Right lung (tissue), 2 donors: ENCODE measurements at regions not wholly inside any gene's neighbourhood (a gene's known extent, or its start where the extent isn't known, plus 50 kb on each side); places are given as distances from the start of the nearest gene placed in this dataset.

Experiments used
- DNase-seq, 2 donors: peaks; one replicate each; pipeline ENCODE4 v3.0.0-alpha.2; 2013

DNA sequence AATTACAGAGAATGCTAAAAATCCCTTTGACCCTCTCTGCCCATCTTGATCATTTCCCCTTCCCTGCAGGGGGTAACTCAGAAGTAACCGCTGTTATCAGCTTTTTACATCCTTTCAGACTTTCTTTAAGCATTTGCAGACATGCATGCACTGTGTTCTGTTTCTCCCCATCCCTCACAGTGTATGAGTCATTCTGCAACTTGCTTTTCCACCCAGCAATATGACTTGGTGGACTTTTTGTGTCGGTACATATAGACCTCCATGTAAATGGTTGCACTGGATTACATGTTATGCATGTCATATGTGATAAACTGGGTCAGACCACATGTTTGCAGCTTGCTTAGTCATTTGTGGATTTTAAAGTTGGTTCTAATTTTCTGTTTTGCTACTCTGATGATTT, 87.7 kb upstream of the NECTIN1 start:
- DNase-seq, result no peak

DNA sequence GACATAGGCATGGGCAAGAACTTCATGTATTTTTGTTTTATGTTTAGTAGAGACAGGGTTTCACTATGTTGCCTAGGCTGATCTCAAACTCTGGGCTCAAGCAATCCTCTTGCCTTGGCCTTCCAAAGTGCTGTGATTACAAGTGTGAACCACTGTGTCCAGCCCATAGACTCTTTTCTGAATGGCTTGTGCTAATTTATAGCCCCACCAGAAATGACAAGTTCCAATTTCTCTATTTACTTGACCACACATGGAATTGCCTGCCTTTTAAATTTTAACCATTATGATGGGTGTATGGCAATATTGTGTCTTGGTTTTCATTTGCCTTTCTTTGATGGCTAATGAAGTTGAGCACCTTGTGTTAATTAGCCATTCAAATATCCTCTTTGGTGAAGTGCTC, 85.8 kb upstream of the NECTIN1 start:
- no peak for DNase-seq

DNA sequence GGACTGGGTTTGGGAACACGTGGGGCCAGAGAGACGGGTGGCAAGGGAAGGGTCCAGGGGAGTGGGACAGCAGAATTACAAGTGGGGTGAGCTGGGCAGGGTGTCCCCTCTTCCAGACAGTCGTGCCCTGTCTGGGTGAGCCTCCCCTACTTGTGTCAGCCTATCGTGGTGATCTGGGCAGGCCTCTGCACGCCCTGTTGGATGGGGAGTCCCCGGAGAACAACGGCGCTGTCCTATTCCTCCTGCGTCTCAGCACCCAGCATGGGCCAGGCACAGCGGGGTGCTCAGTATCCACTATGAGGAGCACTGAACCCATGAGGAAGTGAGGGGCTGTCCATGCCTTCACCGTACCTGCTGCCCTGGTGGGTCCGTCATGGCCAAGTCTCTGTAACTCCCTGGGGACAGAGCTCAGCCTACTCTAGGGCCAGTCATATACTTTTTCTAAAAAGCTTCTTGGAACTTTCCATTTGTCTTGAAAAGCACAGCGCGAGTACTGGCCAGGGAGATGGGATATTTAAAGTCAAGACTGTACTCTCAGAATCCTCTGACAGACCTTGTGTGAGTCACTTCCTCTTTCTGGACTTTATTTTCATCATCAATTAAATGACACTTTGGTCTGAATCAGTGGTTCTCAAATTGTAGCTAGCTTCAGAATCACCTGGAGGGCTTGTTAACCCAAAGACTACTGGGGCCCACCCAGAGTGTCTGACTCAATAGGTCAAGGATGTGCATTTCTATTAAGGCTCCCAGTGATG, 81.7 kb upstream of the NECTIN1 start:
- DNase-seq, result no peak

GRCh38 chr11:119809346-119809745, 80.3 kb upstream of the NECTIN1 start:
- no peak for DNase-seq

DNA sequence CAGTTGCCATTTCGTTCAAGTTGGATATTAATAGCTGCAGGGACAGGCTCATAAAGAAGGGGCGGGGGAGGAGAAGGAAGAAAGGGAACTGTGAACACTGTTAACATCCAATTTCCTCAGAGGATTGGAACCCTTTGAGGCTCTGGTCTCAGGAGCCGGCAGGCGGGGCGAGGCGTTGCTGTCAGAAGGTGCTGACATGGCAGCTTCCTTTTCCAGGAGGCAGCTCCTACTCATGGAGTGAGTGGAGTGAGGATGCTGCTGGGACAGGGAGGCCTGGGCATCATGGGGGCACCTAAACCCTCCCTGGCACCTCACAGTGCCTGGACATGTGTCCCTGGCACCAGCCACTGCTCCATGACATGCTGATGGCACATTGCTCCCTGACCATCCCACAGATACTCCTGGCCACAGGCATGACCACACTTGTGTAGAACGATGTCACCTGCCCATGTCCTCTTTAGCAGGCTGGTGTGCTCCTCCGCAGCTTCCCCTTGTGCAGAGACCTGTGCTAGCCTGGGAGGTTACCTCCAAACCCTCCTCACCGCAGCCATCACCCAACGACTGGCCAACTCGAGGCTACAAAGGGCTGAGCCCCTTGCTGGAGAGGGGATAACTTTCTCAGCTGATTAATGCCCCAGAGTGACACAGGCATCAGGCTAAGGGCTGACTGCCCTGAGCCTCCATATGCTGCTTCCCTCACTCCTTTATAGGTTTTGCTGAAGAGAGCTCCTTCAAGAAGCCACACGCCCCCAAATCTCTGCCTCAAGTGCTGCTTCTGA, 79.6 kb upstream of the NECTIN1 start:
- DNase-seq, result no peak

GRCh38 chr11:119807841-119808240, 78.8 kb upstream of the NECTIN1 start:
- no peak for DNase-seq

DNA sequence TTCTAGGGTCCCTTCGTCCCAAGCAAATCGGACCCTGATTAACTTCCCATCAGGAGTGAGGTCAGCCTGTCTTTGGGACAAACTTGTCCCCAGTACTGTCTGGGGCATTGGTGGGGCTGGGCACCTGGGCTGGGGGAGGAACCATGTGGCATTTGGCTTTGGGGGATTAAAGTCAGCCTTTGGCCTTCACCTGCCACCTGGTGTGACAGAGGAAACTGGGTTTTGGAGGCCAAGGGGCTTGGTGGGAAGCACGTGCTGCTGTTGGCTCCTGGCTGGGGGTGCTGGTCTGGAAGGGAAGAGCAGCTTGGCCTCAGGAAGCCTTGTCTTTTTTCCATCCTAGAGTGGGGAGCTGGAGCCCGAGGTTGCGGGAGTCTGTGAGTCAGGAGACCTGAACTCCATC, 78.4 kb upstream of the NECTIN1 start:
- no peak for DNase-seq

DNA sequence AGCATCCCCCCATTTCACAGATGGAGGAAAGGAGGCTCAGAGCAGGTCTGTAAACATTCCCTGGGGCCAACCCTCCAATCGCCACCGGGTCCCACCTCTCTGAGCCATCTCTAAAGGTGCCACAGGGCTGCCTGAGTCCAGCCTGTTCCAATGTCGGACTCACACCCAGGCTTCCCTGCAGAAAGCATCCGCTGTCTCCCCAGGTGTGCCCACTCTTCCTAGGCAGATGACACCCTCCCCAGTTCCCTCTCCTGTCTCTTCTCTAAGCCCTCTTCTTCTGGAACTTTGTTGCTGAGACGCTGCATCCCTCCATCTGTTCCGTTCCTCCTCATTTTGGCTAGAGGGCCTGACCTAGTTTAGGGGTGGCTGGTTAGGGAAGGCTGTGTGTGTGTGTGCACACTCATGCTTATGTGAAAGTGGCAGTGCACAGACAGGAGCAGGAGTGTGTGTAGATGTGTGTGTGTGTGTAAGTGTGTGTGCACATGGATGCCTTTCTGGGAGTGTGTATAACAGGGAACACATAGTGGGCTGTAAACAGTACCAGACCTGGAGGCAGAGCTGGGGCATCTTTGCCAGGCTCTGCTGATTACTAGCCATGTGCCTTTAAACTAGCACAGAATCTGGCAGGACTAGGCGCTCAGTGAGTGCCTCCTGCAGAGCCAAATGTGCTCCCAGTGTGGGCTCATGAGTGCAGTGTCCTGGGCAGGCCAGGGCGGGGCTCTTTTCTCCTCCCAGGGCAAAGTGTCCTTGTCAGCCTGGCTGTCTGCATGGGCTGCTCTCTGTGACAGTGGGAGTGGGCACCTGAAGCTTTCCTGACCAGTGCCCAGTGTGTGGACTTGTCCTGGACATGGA, 77.3 kb upstream of the NECTIN1 start:
- no peak for DNase-seq

DNA sequence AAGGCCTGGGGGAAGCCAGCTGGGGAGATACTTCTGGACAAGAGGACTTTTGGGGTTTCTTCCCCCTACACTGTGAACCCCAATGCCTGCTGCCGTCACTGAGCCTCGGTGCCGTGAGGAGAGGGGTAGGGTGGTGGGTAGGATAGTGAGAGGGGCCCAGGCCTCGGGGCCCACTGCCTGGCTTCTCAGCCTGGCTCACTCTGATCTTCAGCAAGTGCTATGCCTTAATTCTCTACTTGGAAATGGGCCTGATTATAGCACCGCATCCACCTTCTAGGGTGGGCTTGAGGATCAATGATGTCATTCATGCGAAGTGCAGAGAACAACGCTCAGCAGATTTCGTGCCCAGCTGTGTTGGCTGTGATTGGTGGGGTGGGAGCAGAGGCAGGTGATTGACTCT, 76.7 kb upstream of the NECTIN1 start:
- no peak for DNase-seq

DNA sequence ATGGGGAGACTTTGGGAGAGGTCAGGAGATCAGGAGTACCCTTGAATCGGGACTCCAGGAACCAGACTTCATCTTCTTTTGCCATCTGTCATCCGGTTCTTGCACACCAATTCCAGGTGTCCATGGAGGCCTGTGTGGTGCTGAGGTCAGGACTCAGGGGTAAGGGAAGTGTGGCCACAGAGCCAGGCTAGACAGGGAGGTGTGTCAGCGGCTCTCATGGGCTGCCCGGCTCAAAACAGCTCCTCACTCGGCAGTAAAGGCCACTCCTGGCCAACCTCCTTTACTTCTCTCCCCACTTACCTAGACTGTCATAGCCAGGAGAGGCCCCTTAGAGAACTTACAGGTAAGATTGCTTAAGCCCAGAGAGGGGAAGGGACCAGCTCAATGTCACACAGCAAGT, 75.7 kb upstream of the NECTIN1 start:
- DNase-seq, result no peak

DNA sequence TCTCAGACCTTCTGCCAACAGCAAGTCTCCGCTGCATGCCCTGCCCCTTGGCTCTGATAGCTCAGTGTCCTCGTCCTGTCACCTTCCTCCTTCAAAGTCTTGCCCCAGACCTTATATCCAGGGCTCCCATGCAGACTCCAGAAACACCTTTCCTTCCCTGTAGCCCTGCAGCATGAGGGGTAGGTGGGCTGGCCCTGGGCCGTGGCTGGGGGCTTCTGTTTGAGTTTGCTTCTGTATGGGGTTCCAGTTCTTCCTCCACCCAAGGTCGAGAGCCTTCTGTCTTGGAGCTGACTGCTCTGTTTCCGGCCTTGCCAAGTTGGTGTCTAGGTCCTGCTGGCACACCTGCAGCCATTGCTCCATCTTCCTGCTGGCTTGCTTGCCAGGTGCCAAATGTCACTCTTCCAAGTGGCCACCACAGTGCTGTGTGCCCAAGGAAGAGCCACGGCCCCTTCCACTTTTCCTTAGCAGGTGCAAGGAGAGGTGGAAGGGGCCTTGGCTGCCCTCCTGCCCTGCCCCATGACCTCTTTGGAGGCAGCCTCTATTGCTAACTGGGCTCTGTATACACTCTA, 74.8 kb upstream of the NECTIN1 start:
- no peak for DNase-seq

GRCh38 chr11:119803139-119803538, 74.1 kb upstream of the NECTIN1 start:
- DNase-seq, result no peak

DNA sequence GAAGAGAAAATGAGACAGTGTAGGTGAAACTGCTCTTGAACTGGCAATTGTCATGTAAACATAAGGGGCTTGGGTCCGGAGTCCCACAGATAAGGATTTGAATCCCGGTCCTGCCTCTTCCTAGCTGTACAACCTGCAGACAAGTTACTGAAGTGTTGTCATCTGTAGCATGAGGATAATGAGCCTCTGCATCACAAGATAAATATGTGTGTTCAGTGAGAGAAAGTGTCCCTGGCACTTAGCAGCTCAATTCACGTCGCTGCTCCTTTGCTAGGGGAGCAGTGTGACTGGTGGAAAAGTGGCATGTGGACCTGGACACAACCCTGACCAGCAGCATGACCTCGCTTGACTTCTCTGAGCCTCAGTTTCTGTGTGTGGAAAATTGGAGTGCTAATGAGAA, 73.7 kb upstream of the NECTIN1 start:
- DNase-seq, result no peak

DNA sequence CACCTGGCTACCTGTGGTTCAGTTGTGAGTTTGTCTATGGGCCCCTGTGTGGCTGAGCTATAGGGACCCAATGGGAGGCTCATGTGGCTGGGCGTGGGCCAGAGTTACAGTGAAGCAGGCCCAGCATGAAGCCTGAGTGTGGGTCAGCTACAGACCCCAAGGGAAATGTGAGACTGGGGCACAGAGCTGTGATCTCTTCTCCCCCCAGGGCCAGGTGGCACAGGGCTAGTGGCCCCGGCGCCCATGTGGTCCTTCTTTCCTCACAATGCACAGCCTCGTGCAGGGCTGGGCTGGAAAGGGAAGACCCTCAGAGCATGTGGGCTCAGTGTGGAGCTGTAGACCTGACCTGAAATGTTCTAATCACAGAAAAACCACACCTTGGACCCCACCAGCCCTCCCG, 71.6 kb upstream of the NECTIN1 start:
- no peak for DNase-seq

GRCh38 chr11:119800171-119800570, 71.2 kb upstream of the NECTIN1 start:
- no peak for DNase-seq

- DNase-seq, result no peak
Measured at GRCh38 chr11:119798656-119799055, 69.7 kb upstream of the NECTIN1 start.

GRCh38 chr11:119797736-119798135, 68.7 kb upstream of the NECTIN1 start:
- DNase-seq, result no peak

- peak; percentile 17 to 19 for DNase-seq
Measured at GRCh38 chr11:119797123-119797611, 68.2 kb upstream of the NECTIN1 start.

DNA sequence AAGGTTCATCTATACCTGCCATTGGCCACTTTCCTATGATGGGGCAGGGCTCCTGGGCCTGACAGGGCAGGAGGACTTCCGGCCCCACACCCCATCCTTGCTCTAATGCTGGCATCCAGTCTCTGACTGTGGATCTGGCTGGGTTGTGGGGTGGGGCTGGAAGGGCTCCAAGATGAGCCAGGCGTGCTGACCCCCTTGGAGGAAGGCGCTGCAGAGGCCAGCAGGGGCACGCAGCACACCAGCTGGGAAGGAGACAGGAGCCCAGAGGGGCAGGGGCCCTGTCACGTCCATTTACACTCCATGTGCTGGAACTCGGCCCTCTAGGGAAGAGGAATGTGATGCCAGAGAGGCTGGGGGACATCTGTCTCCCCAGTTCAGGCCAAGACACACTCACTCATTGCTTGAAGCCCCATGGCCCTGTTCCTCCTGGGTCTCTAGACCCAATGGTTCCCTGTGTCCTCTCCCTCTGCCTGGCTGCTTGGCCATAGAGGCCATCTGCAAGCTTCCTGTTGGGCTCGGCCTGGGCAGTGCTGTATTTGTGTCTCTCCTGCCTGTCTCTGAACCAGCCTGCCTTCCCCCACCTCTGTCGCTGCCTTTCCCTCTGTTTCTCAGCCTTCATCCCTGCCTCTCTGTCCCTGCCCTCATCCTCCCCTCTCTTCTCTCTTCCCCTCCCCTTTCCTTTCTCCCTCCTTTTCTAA, 67.5 kb upstream of the NECTIN1 start:
- no peak for DNase-seq

GRCh38 chr11:119795690-119796089, 66.7 kb upstream of the NECTIN1 start:
- no peak for DNase-seq

DNA sequence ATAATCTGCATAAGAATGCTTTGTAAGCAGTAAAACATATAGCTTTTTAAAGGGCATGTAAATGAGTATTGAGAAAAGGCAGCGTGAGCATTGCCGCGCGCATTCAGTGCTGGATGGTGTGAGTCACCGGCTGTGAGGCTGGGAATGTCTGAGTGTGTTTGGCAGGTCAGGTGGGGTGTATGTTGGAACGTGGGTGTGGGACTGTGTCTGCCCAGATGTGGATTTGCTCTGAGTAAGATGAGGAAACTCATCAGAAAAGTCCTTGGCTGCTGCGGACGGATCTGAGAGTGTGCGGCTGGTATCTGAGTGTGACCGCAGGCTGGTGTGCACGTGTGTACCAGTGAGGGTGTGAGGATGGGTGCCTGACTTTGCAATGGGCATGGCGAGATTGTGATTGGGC, 66.2 kb upstream of the NECTIN1 start:
- DNase-seq, result no peak
